IMR-90 (cell line): ENCODE measurements at regions not wholly inside any gene's neighbourhood (a gene's known extent, or its start where the extent isn't known, plus 50 kb on each side); places are given as distances from the start of the nearest gene placed in this dataset.

ENCODE experiments used
- ATAC-seq: fragments of 200-7000 bp; cut with Tn5 transposase; 2 replicates; pipeline ENCODE4 v1.9.1; 2020; ENCODE audit warnings: low read depth, mild to moderate bottlenecking, moderate library complexity
- BruUV-seq: library from RNA; stranded (reverse); fragments of 400-500 nt; replicated peaks from 2 replicates; lab custom pipeline; 2021; lab: Mats Ljungman, UMichigan
- CTCF ChIA-PET: fragments of 300-600 bp; formaldehyde crosslinking; extraction: SDS; loops from one replicate; lab custom pipeline; 2021; ENCODE audit warnings: antibody characterized with exemption; lab: Yijun Ruan, JAX
- POLR2A ChIA-PET: fragments of 300-600 bp; sonication (Branson Sonifier 250); formaldehyde crosslinking; loops from one replicate; lab custom pipeline; 2022; ENCODE audit warnings: antibody characterized with exemption; ENCODE audit not compliant: unreplicated experiment; lab: Charles Lee
- DNase-seq: peaks from one replicate; pipeline ENCODE4 v3.0.0; 2013
- H2AFZ ChIP-seq: replicated peaks from 2 replicates; pipeline ENCODE3; 2013; ENCODE audit warnings: low read length, mild to moderate bottlenecking; ENCODE audit not compliant: poor library complexity
- H2AK5ac ChIP-seq: 2 replicates; pipeline ENCODE4 v1.6.1; 2013; ENCODE audit warnings: low read depth, low read length, inconsistent platforms
- H2AK9ac ChIP-seq: replicated peaks from 2 replicates; pipeline ENCODE3; 2013; ENCODE audit warnings: mild to moderate bottlenecking, low read depth, low read length, moderate library complexity; ENCODE audit not compliant: poor library complexity
- H2BK120ac ChIP-seq: 2 replicates; pipeline ENCODE4 v1.6.1; 2013; ENCODE audit warnings: low read depth, low read length, inconsistent platforms
- H2BK15ac ChIP-seq: 3 replicates; pipeline ENCODE4 v1.6.1; 2013; ENCODE audit warnings: low read depth, low read length, inconsistent platforms
- H2BK20ac ChIP-seq: 2 replicates; pipeline ENCODE4 v1.6.1; 2013; ENCODE audit warnings: low read depth, mild to moderate bottlenecking, inconsistent platforms, low read length, moderate library complexity
- H2BK5ac ChIP-seq: 2 replicates; pipeline ENCODE4 v1.6.1; 2013; ENCODE audit warnings: mild to moderate bottlenecking, low read depth, low read length, inconsistent platforms; ENCODE audit not compliant: poor library complexity, severe bottlenecking
- H3K14ac ChIP-seq: replicated peaks from 2 replicates; pipeline ENCODE4 v1.6.1; 2013; ENCODE audit warnings: low read depth, low read length, inconsistent platforms
- H3K18ac ChIP-seq: 2 replicates; pipeline ENCODE4 v1.6.1; 2013; ENCODE audit warnings: low read depth, low read length, control low read depth
- H3K23ac ChIP-seq: 2 replicates; pipeline ENCODE4 v1.6.1; 2013; ENCODE audit warnings: low read depth, low read length, inconsistent platforms
- H3K27ac ChIP-seq: 2 replicates; pipeline ENCODE4 v1.5.1; 2013; ENCODE audit warnings: mild to moderate bottlenecking, control low read depth, low read length; ENCODE audit not compliant: insufficient read depth
- H3K27me3 ChIP-seq: 2 replicates; pipeline ENCODE4 v1.6.1; 2013; ENCODE audit warnings: low read length; ENCODE audit not compliant: control insufficient read depth, insufficient read depth
- H3K36me3 ChIP-seq: 2 replicates; pipeline ENCODE4 v1.6.1; 2013; ENCODE audit warnings: low read length, mixed read lengths; ENCODE audit not compliant: control insufficient read depth, insufficient read depth
- H3K4ac ChIP-seq: 2 replicates; pipeline ENCODE4 v1.6.1; 2013; ENCODE audit warnings: low read depth, low read length, inconsistent platforms
- H3K4me1 ChIP-seq: 2 replicates; pipeline ENCODE4 v1.6.1; 2013; ENCODE audit warnings: low read length, mixed read lengths; ENCODE audit not compliant: control insufficient read depth, insufficient read depth
- H3K4me2 ChIP-seq: 2 replicates; pipeline ENCODE4 v1.6.1; 2013; ENCODE audit warnings: low read depth, mild to moderate bottlenecking, control low read depth, low read length, moderate library complexity
- H3K4me3 ChIP-seq: 2 replicates; pipeline ENCODE4 v1.5.1; 2013; ENCODE audit warnings: low read depth, mild to moderate bottlenecking, control low read depth, low read length, moderate library complexity; ENCODE audit not compliant: insufficient read depth
- H3K56ac ChIP-seq: 2 replicates; pipeline ENCODE4 v1.6.1; 2013; ENCODE audit warnings: low read length, inconsistent platforms; ENCODE audit not compliant: insufficient read depth; ENCODE audit errors: extremely low read depth
- H3K79me1 ChIP-seq, 2 experiments: 2 replicates each; pipeline ENCODE4 v1.6.1; 2013; ENCODE audit warnings: low read length in 2 of 2, inconsistent platforms in 1 of 2, low read depth in 1 of 2
- H3K9ac ChIP-seq: 2 replicates; pipeline ENCODE4 v1.6.1; 2013; ENCODE audit warnings: low read depth, low read length, control low read depth
- H3K9me1 ChIP-seq: 2 replicates; pipeline ENCODE4 v1.6.1; 2013; ENCODE audit warnings: low read length, inconsistent platforms; ENCODE audit not compliant: insufficient read depth
- H3K9me3 ChIP-seq: 2 replicates; pipeline ENCODE4 v1.6.1; 2013; ENCODE audit warnings: low read length; ENCODE audit not compliant: control insufficient read depth, insufficient read depth
- H4K20me1 ChIP-seq: 2 replicates; pipeline ENCODE4 v1.6.1; 2013; ENCODE audit warnings: low read length, inconsistent platforms; ENCODE audit not compliant: insufficient read depth
- H4K5ac ChIP-seq: 2 replicates; pipeline ENCODE4 v1.6.1; 2013; ENCODE audit warnings: mild to moderate bottlenecking, low read depth, low read length, control low read depth
- H4K8ac ChIP-seq, 2 experiments: 2 replicates each; pipeline ENCODE4 v1.6.1; 2013; ENCODE audit warnings: low read depth in 2 of 2, low read length in 2 of 2, control low read depth in 1 of 2, inconsistent platforms in 1 of 2
- H4K91ac ChIP-seq: 2 replicates; pipeline ENCODE4 v1.6.1; 2013; ENCODE audit warnings: low read depth, low read length, inconsistent platforms; ENCODE audit not compliant: insufficient read depth
- BHLHE40 ChIP-seq: fragments of 150-350 bp; IDR thresholded peaks from 2 replicates; pipeline ENCODE4 v1.6.1; 2016; ENCODE audit warnings: mild to moderate bottlenecking, low read depth, low read length
- CEBPB ChIP-seq: IDR thresholded peaks from 2 replicates; pipeline ENCODE4 v1.6.1; 2012; ENCODE audit warnings: low read depth, low read length, improper control_type of control experiment
- CTCF ChIP-seq: conservative IDR thresholded peaks from 2 replicates; pipeline ENCODE4 v1.5.1; 2012; ENCODE audit warnings: mild to moderate bottlenecking, low read depth, low read length, improper control_type of control experiment
- FOS ChIP-seq: fragments of 150-350 bp; IDR thresholded peaks from 2 replicates; pipeline ENCODE4 v1.6.1; 2016; ENCODE audit warnings: low read depth, low read length
- MAFK ChIP-seq: IDR thresholded peaks from 2 replicates; pipeline ENCODE4 v1.6.1; 2012; ENCODE audit warnings: low read depth, low read length, improper control_type of control experiment
- MAZ ChIP-seq: IDR thresholded peaks from 2 replicates; pipeline ENCODE4 v1.6.1; 2012; ENCODE audit warnings: low read depth, mild to moderate bottlenecking, low read length, improper control_type of control experiment, moderate library complexity, borderline replicate concordance
- MXI1 ChIP-seq: IDR thresholded peaks from 2 replicates; pipeline ENCODE4 v1.6.1; 2012; ENCODE audit warnings: low read depth, mild to moderate bottlenecking, low read length, moderate library complexity, borderline replicate concordance
- NFE2L2 ChIP-seq: fragments of 150-350 bp; IDR thresholded peaks from 2 replicates; pipeline ENCODE4 v1.6.1; 2016; ENCODE audit warnings: low read depth, mild to moderate bottlenecking, low read length
- POLR2A ChIP-seq: IDR thresholded peaks from 2 replicates; pipeline ENCODE4 v1.6.1; 2012; ENCODE audit warnings: mild to moderate bottlenecking, low read depth, low read length
- RFX5 ChIP-seq: IDR thresholded peaks from 2 replicates; pipeline ENCODE4 v1.8.0; 2012; ENCODE audit warnings: low read depth, mild to moderate bottlenecking, low read length, moderate library complexity
- SMC3 ChIP-seq: fragments of 150-350 bp; IDR thresholded peaks from 2 replicates; pipeline ENCODE4 v1.6.1; 2016; ENCODE audit warnings: low read depth, mild to moderate bottlenecking, antibody characterized with exemption, low read length, moderate library complexity
- dilution Hi-C: fragments of 300-500 bp; cut with HindIII; formaldehyde crosslinking; loops from one replicate; pipeline ENCODE4 v1.14.3; 2018; ENCODE audit warnings: low sequenced_read_pairs; ENCODE audit not compliant: unreplicated experiment
- in situ Hi-C: fragments of 300-500 bp; cut with MboI; formaldehyde crosslinking; loops from 3 replicates; pipeline ENCODE4 v1.14.3; 2019; ENCODE audit warnings: low sequenced_read_pairs, inconsistent platforms, mixed read lengths
- intact Hi-C: fragments of 100-400 bp; cut with micrococcal nuclease; formaldehyde crosslinking; loops from 2 replicates; pipeline ENCODE4 v1.10.0; 2022
- TF ChIP-seq, protein P1 (sequence below): fragments of 150-350 bp; IDR thresholded peaks from 2 replicates; pipeline ENCODE4 v1.6.1; 2017; ENCODE audit warnings: mild to moderate bottlenecking, antibody characterized with exemption, low read length, low read depth

DNA sequence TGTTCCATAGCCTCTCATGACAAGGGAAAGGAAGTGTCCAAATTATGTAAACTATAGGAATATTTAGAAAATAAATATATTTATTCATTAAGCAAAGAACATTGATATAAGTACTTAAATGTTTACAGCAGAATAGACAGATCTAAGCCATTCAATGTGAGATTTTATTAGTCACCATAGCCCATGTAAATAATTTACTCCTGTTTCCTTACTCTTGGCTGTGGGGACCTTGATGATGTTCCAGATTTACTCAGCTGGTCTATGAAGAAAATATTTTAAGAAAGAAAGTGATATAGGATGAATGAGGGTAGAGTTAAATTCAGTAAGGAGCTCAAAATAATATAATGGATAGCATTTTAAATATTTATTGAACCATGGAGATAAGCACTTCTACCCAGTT, 442.6 kb upstream of the KLF6 start:
- in situ Hi-C loops, result no loop called here
- dilution Hi-C loops, result no loop called here
- CTCF ChIA-PET, result no interaction called here

More for the DNA sequence above, 442.6 kb upstream of the KLF6 start:
- H2AK5ac ChIP-seq, result no peak overlapping the region
- no peak overlapping the region for H2AFZ ChIP-seq
- BruUV-seq, result no TSS peak
- DNase-seq (no peak), ATAC-seq (no peak)
- no peak overlapping the region for H2BK20ac ChIP-seq
- no peak overlapping the region for H2BK120ac ChIP-seq
- no peak overlapping the region for H2BK15ac ChIP-seq
- no peaks in the 10 kb centered on the region for H4K20me1 ChIP-seq
- no peak overlapping the region for H3K27ac ChIP-seq
- H3K4me3 ChIP-seq, result no peak overlapping the region
- H3K4me1 ChIP-seq, result no peaks in the 10 kb centered on the region
- no peak overlapping the region for H3K9ac ChIP-seq
- no peak overlapping the region for H3K14ac ChIP-seq
- H3K79me1 ChIP-seq, result no peaks in the 10 kb centered on the region
- H3K4me2 ChIP-seq, result no peak overlapping the region
- no peaks in the 10 kb centered on the region for H3K9me1 ChIP-seq
- no peak overlapping the region for H3K23ac ChIP-seq
- TF ChIP-seq CTCF (no peak), MAFK (no peak), MXI1 (no peak), BHLHE40 (no peak), SMC3 (no peak), MAZ (no peak), RFX5 (no peak), CEBPB (no peak), FOS (no peak), NFE2L2 (no peak), POLR2A (no peak)
- TF ChIP-seq, protein P1, sequence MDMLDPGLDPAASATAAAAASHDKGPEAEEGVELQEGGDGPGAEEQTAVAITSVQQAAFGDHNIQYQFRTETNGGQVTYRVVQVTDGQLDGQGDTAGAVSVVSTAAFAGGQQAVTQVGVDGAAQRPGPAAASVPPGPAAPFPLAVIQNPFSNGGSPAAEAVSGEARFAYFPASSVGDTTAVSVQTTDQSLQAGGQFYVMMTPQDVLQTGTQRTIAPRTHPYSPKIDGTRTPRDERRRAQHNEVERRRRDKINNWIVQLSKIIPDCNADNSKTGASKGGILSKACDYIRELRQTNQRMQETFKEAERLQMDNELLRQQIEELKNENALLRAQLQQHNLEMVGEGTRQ, result no peak
- H4K91ac ChIP-seq, result no peak overlapping the region
- no peak overlapping the region for H3K4ac ChIP-seq
- no peak overlapping the region for H2BK5ac ChIP-seq
- H3K36me3 ChIP-seq, result no peaks in the 10 kb centered on the region
- H3K56ac ChIP-seq, result no peak overlapping the region
- no peaks in the 10 kb centered on the region for H3K27me3 ChIP-seq
- no peak overlapping the region for H4K8ac ChIP-seq
- H3K18ac ChIP-seq, result no peak overlapping the region
- H3K9me3 ChIP-seq, result peaks cover 2% of the 10 kb centered on the region; the same call in 1 of the 2 replicates
- POLR2A ChIA-PET, result interaction anchor here (0.6 kb wide), 1 partner anchor 442 kb away, joined by 3 read pairs; the partner anchor contains the start of gene KLF6
- intact Hi-C loops, result no loop called here
- H2AK9ac ChIP-seq, result no peak overlapping the region
- no peak overlapping the region for H4K5ac ChIP-seq
